Inflammatory macrophage treated with lipopolysaccharide for 1 hour (primary cell): ENCODE measurements at regions not wholly inside any gene's neighbourhood (a gene's known extent, or its start where the extent isn't known, plus 50 kb on each side); places are given as distances from the start of the nearest gene placed in this dataset.
"Not testable (repeated sequence)": the region's sequence is repeated elsewhere in the genome, so short reads cannot be mapped to it uniquely, and the experiment has no call there.

Source experiments
- DNase-seq, 2 donors: peaks; one replicate each; pipeline ENCODE4 v3.0.0-alpha.2; 2020 to 2022

GRCh38 chr2:239723486-239724193, 301.5 kb downstream of the NDUFA10 start:
- no peak for DNase-seq

GRCh38 chr2:239722760-239723470, 302.2 kb downstream of the NDUFA10 start:
- DNase-seq: no peak

GRCh38 chr2:239721991-239722759, 303.0 kb downstream of the NDUFA10 start:
- DNase-seq: no peak

GRCh38 chr2:239721531-239721930, 303.6 kb downstream of the NDUFA10 start:
- no peak for DNase-seq

GRCh38 chr2:239720361-239721360, 304.5 kb downstream of the NDUFA10 start:
- DNase-seq: no peak

GRCh38 chr2:239719791-239720360, 305.3 kb downstream of the NDUFA10 start:
- no peak for DNase-seq

- not testable (repeated sequence) for DNase-seq
Observed at GRCh38 chr2:239718991-239719390, 306.2 kb downstream of the NDUFA10 start.

GRCh38 chr2:239717706-239718105, 307.4 kb downstream of the NDUFA10 start:
- DNase-seq: no peak

GRCh38 chr2:239717319-239717675, 307.8 kb downstream of the NDUFA10 start:
- DNase-seq: no peak

- no peak for DNase-seq
Observed at GRCh38 chr2:239716536-239717318, 308.4 kb downstream of the NDUFA10 start.

- no peak for DNase-seq
Observed at GRCh38 chr2:239716009-239716408, 309.1 kb downstream of the NDUFA10 start.

- no peak for DNase-seq
Observed at GRCh38 chr2:239715606-239716005, 309.5 kb downstream of the NDUFA10 start.

GRCh38 chr2:239715202-239715601, 309.9 kb downstream of the NDUFA10 start:
- no peak for DNase-seq

GRCh38 chr2:239714116-239714515, 311.0 kb downstream of the NDUFA10 start:
- no peak for DNase-seq

- no peak for DNase-seq
Observed at GRCh38 chr2:239712755-239713154, 311.9 kb upstream of the HDAC4 start.

GRCh38 chr2:239711911-239712570, 311.2 kb upstream of the HDAC4 start:
- DNase-seq: no peak

GRCh38 chr2:239710953-239711861, 310.4 kb upstream of the HDAC4 start:
- DNase-seq: no peak

GRCh38 chr2:239706367-239706766, 305.5 kb upstream of the HDAC4 start:
- DNase-seq: no peak

- no peak for DNase-seq
Observed at GRCh38 chr2:239704737-239705136, 303.9 kb upstream of the HDAC4 start.

GRCh38 chr2:239703834-239704233, 303.0 kb upstream of the HDAC4 start:
- DNase-seq: no peak
